ENCODE measurements at regions not wholly inside any gene's neighbourhood (a gene's known extent, or its start where the extent isn't known, plus 50 kb on each side); places are given as distances from the start of the nearest gene placed in this dataset.

DNA sequence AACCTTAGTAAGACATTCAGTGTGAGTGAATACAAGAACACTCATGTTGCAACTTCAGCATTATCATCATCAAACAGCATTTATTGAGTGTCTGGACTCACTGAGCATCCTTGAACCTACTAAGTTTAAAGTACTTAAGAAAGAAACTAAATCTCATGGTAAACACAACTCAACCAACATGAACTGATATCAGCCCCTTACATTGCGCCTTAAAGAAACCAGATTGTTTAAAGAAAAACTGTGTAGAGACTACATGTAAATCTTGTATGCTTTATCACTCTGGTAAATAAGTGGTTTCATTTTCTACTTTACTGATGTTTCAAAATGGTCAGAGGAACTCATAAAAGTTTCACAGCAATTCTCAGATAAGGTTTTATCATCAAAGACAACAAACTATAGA lies 157.5 kb upstream of the FERD3L start:
- TF ChIP-seq, protein P1, sequence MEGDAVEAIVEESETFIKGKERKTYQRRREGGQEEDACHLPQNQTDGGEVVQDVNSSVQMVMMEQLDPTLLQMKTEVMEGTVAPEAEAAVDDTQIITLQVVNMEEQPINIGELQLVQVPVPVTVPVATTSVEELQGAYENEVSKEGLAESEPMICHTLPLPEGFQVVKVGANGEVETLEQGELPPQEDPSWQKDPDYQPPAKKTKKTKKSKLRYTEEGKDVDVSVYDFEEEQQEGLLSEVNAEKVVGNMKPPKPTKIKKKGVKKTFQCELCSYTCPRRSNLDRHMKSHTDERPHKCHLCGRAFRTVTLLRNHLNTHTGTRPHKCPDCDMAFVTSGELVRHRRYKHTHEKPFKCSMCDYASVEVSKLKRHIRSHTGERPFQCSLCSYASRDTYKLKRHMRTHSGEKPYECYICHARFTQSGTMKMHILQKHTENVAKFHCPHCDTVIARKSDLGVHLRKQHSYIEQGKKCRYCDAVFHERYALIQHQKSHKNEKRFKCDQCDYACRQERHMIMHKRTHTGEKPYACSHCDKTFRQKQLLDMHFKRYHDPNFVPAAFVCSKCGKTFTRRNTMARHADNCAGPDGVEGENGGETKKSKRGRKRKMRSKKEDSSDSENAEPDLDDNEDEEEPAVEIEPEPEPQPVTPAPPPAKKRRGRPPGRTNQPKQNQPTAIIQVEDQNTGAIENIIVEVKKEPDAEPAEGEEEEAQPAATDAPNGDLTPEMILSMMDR (conservative IDR thresholded peaks at IDR 0.05; ENCODE audit: low read depth, low read length) = no peak
- no peak for TF ChIP-seq FOS (IDR thresholded peaks at IDR 0.05; ENCODE audit: low read depth, low read length)
